MG63 (cell line): ENCODE measurements at regions not wholly inside any gene's neighbourhood (a gene's known extent, or its start where the extent isn't known, plus 50 kb on each side); places are given as distances from the start of the nearest gene placed in this dataset.

Experiments used
- DNase-seq: peaks from one replicate; pipeline ENCODE4 v3.0.0-alpha.2; 2020
- H3K27me3 ChIP-seq: fragments of 250-450 bp; sonication (Bioruptor Pico); 2 replicates; pipeline ENCODE4 v1.5.1; 2020; ENCODE audit warnings: mild to moderate bottlenecking, moderate library complexity
- H3K36me3 ChIP-seq: fragments of 250-450 bp; sonication (Bioruptor Pico); 2 replicates; pipeline ENCODE4 v1.5.1; 2020; ENCODE audit warnings: mild to moderate bottlenecking, moderate library complexity
- H3K4me3 ChIP-seq: fragments of 250-450 bp; sonication (Bioruptor Pico); 2 replicates; pipeline ENCODE4 v1.5.1; 2020; ENCODE audit warnings: mild to moderate bottlenecking, moderate library complexity
- H3K9me3 ChIP-seq: fragments of 250-450 bp; sonication (Bioruptor Pico); 2 replicates; pipeline ENCODE4 v1.5.1; 2020; ENCODE audit warnings: mild to moderate bottlenecking, moderate library complexity

DNA sequence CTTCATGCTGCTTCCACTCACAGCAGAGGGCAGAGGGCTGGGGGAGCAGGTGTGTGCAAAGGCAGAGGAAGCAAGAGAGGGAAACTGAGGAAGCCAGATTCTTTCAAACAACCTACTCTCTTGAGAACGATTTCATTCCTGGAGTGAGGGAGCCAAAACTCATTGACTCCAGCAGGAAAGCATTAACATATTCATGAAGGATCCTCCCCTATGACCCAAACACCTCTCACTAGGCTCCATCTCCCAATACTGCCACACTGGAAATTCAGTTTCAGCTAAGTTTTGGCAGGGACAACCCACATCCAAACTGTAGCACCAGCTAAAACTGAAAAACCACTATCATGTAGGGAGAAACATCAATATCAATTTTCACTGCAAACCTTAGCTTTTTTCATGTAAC lies 125.1 kb downstream of the OLIG3 start:
- no peak for DNase-seq
- Histone ChIP-seq H3K36me3 (no peaks in the 10 kb centered on the region), H3K9me3 (no peaks in the 10 kb centered on the region), H3K27me3 (no peaks in the 10 kb centered on the region), H3K4me3 (no peak overlapping the region)

DNA sequence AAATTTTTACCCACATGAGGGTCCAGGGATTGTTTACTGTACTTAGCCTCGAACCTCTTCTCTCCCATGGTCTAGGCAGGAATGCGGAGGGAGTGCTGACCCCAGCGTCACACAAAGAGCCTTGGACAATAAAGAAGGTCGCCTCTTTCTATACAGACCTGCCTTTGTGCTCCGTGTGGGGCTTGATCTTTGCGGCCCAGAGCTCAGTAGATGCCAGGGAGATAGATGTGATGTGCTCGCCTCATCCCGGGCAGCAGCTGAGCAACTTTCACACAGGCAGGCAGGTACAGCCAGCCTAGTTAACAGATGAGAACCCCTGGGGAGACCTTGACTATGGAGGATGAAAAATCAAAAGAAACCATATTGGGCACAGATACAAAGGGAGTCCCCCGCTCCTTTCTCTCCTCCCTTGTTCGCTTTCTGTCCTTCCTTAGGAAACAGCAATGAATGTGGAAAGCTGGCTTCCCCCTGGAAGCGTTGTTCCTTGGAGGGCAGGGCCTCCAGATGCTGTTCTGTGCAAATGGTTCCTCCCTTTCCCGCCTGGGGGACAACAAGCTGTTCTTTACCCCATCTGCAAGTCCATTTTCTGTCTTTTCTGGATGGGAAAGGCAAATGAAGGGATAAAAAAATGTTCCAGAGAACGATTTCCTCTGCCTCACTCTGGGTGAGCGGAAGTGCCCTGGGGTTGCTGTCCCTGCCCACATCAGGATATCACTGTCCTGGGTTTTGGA lies 128.3 kb downstream of the OLIG3 start:
- Histone ChIP-seq H3K9me3 (no peaks in the 10 kb centered on the region), H3K36me3 (no peaks in the 10 kb centered on the region), H3K4me3 (no peak overlapping the region), H3K27me3 (no peaks in the 10 kb centered on the region)
- no peak for DNase-seq

DNA sequence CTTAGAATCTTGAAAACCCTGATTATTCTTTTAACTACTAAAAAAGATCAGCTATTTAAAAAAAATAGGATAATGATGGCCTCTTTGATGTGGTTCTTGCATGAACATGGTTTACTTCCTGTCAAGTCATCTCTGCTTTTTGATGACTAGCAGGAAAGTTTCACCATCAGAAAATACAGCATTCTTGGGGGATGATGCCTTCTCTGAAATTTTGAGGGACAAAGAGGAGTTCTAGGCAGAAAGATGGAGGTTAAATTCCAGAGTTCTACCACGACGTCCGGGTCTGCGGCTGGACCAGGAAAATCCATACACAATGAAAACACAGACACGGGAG lies 130.4 kb downstream of the OLIG3 start:
- H3K36me3 ChIP-seq: no peaks in the 10 kb centered on the region
- H3K4me3 ChIP-seq: no peak overlapping the region
- H3K27me3 ChIP-seq: no peaks in the 10 kb centered on the region
- no peak for DNase-seq
- no peaks in the 10 kb centered on the region for H3K9me3 ChIP-seq

DNA sequence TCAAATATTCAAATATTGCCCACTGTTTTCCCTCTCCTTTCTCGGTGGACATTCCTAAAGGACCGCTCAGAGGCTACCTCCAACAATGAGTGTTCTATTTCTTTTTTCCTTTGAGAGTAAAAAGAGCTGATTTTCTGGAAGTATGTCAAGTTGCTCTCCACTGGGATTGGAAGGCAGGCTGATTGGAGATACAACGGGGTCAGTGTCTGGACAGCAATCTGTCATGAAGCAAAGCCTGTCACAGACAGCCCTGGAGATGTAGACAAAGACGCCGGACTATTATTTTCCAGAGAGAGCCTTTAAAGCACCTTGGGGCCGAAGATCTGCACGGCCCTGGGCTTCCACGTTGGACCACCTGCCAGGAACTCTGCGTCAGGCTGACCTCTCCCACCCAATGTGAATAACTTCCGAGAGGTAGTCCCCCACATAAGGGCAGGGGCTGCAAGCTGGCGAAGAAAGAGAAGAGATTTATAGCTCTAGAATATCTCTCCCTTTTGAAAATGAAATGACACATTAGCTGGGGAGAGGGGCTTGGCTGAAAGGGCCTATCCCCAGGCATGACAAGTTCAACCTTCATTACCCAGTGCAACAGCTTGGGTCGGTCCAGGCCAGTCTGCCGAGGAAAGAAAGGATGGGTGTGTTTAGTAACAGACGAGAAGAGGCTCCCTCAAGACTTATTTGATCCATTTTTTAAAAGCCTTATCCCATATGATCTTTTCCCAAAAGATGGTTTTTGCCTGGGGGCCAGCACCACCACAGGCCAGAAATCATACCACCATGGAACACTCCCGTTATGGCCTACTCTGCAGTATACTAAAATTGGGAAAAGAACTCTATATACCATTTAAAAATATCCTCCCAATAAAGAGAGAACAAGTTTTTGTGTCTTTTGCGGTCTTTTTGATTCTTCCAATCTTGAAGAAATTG lies 131.1 kb downstream of the OLIG3 start:
- H3K36me3 ChIP-seq: no peaks in the 10 kb centered on the region
- H3K9me3 ChIP-seq: no peaks in the 10 kb centered on the region
- no peaks in the 10 kb centered on the region for H3K27me3 ChIP-seq
- H3K4me3 ChIP-seq: no peak overlapping the region
- DNase-seq: no peak

GRCh38 chr6:137361701-137362100 lies 132.5 kb downstream of the OLIG3 start:
- Histone ChIP-seq H3K27me3 (no peaks in the 10 kb centered on the region), H3K36me3 (no peaks in the 10 kb centered on the region), H3K9me3 (no peaks in the 10 kb centered on the region), H3K4me3 (no peak overlapping the region)
- no peak for DNase-seq

DNA sequence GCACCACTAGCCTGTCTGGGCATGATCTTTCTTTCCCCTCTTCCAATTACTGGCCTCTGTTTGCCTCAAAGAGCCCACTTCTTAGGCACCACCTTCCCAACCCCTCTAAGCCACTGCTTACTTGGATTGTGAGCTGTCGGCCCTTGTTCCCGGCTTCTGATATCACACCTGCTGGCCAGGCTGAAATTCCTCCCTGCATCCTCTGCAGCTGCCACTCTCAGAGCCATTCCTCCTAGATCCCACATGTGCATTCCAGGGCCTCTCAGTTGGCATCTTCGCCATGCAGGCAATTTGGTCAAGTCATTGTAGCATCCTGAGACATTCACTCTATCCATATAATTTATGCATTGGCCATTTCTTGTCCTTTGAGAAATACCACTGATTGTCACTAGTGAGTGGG lies 135.9 kb downstream of the OLIG3 start:
- no peaks in the 10 kb centered on the region for H3K36me3 ChIP-seq
- H3K27me3 ChIP-seq: no peaks in the 10 kb centered on the region
- no peak for DNase-seq
- H3K9me3 ChIP-seq: no peaks in the 10 kb centered on the region
- no peak overlapping the region for H3K4me3 ChIP-seq

DNA sequence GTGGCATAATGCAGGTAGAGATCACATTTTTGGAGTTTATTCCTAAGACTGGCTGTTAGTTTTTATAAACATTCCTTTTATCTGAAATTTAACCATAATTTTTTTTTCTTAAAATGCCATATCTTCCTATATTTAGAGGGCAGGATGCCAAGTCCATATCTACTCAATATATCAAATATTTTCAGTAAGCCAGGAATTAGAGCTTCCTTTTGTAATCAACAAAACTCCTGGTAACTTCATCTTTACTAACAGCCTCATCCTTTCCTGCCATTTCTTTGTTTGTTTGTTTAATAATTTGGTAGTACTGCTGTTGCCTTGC lies 136.3 kb downstream of the OLIG3 start:
- H3K27me3 ChIP-seq: no peaks in the 10 kb centered on the region
- H3K9me3 ChIP-seq: no peaks in the 10 kb centered on the region
- H3K36me3 ChIP-seq: no peaks in the 10 kb centered on the region
- DNase-seq: no peak
- no peak overlapping the region for H3K4me3 ChIP-seq

- no peak for DNase-seq
- no peak overlapping the region for H3K4me3 ChIP-seq
- H3K27me3 ChIP-seq: no peaks in the 10 kb centered on the region
- no peaks in the 10 kb centered on the region for H3K9me3 ChIP-seq
- H3K36me3 ChIP-seq: no peaks in the 10 kb centered on the region
Measured at GRCh38 chr6:137357263-137357947, 136.8 kb downstream of the OLIG3 start.

DNA sequence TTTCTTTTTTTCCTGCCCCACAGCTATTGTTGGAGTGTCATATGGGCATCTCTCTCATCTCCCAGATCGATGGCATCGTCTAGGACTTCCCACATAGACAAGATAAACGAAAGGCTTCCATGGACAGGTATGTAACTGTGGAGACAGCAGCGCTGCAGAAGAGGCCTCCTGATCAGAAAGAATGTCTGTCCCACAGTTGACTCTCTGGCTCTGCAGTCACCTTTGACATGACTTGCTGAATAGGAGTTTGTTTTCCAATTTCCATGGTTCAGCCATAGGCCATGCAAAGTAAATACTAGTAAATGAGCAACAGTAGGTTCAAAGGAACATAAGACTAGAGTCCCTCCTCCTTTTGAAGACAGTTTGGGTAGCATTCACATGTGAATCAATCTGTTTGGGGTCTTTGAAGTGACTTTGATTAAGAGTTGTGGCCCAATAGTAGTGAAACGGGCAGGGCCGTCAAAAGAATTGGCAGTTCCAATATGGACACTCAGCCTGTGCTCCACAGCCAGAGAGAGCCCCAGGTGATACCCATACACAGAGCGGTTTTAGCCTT lies 134.7 kb upstream of the IFNGR1 start:
- Histone ChIP-seq H3K27me3 (no peaks in the 10 kb centered on the region), H3K36me3 (no peaks in the 10 kb centered on the region), H3K9me3 (no peaks in the 10 kb centered on the region), H3K4me3 (no peak overlapping the region)
- DNase-seq: no peak

GRCh38 chr6:137353346-137353745 lies 134.2 kb upstream of the IFNGR1 start:
- Histone ChIP-seq H3K36me3 (no peaks in the 10 kb centered on the region), H3K9me3 (no peaks in the 10 kb centered on the region)

GRCh38 chr6:137352859-137353258 lies 133.7 kb upstream of the IFNGR1 start:
- Histone ChIP-seq H3K27me3 (no peaks in the 10 kb centered on the region), H3K4me3 (no peak overlapping the region)
- no peak for DNase-seq

More at GRCh38 chr6:137353346-137353745, 134.2 kb upstream of the IFNGR1 start:
- Histone ChIP-seq H3K27me3 (no peaks in the 10 kb centered on the region), H3K4me3 (no peak overlapping the region)
- DNase-seq: no peak

DNA sequence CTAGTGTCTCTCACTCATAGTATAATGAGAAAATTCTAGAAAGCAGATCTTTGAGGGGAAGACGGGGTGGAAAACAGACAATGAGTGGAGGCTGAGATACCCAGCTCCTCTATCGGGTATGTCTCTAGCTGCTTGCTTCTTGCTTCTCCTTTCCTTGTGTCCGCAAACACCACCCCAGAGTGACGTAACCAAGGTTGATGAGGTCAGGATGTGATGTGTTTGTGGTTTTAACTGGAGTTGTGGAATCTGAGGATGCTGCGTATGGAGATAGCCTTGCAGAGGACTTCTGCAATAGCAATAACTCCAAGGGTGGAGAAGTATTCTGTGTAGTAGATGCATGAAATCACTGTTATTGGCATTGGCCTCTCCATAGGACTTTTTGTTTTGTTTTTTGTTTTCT lies 132.7 kb upstream of the IFNGR1 start:
- H3K27me3 ChIP-seq: no peaks in the 10 kb centered on the region; the same call in 1 of the 2 replicates
- H3K36me3 ChIP-seq: no peaks in the 10 kb centered on the region
- H3K9me3 ChIP-seq: no peaks in the 10 kb centered on the region
- no peak for DNase-seq
- H3K4me3 ChIP-seq: no peak overlapping the region

More at GRCh38 chr6:137352859-137353258, 133.7 kb upstream of the IFNGR1 start:
- Histone ChIP-seq H3K9me3 (no peaks in the 10 kb centered on the region), H3K36me3 (no peaks in the 10 kb centered on the region)

- Histone ChIP-seq H3K4me3 (no peak overlapping the region), H3K27me3 (no peaks in the 10 kb centered on the region; the same call in 1 of the 2 replicates), H3K9me3 (no peaks in the 10 kb centered on the region), H3K36me3 (no peaks in the 10 kb centered on the region)
- DNase-seq: no peak
Measured at GRCh38 chr6:137350857-137351256, 131.7 kb upstream of the IFNGR1 start.

GRCh38 chr6:137349856-137350830 lies 131.0 kb upstream of the IFNGR1 start:
- Histone ChIP-seq H3K27me3 (no peaks in the 10 kb centered on the region; the same call in 1 of the 2 replicates), H3K9me3 (no peaks in the 10 kb centered on the region), H3K36me3 (no peaks in the 10 kb centered on the region), H3K4me3 (no peak overlapping the region)
- no peak for DNase-seq

- no peaks in the 10 kb centered on the region; the same call in 1 of the 2 replicates for H3K27me3 ChIP-seq
- no peak for DNase-seq
- H3K36me3 ChIP-seq: no peaks in the 10 kb centered on the region
- H3K9me3 ChIP-seq: no peaks in the 10 kb centered on the region
- no peak overlapping the region for H3K4me3 ChIP-seq
Measured at GRCh38 chr6:137348777-137349176, 129.6 kb upstream of the IFNGR1 start.

- Histone ChIP-seq H3K36me3 (no peaks in the 10 kb centered on the region), H3K4me3 (no peak overlapping the region), H3K27me3 (no peaks in the 10 kb centered on the region; the same call in 1 of the 2 replicates), H3K9me3 (no peaks in the 10 kb centered on the region)
- no peak for DNase-seq
Measured at GRCh38 chr6:137343241-137343640, 124.1 kb upstream of the IFNGR1 start.
